SH-SY5Y (cell line): ENCODE measurements at regions not wholly inside any gene's neighbourhood (a gene's known extent, or its start where the extent isn't known, plus 50 kb on each side); places are given as distances from the start of the nearest gene placed in this dataset.

Source experiments
- GATA2 ChIP-seq: IDR thresholded peaks from 2 replicates; pipeline ENCODE4 v1.6.1; 2011; ENCODE audit warnings: mild to moderate bottlenecking, low read depth, low read length
- GATA3 ChIP-seq: IDR thresholded peaks from 2 replicates; pipeline ENCODE4 v1.6.1; 2011; ENCODE audit warnings: low read depth, mild to moderate bottlenecking, low read length, moderate library complexity

DNA sequence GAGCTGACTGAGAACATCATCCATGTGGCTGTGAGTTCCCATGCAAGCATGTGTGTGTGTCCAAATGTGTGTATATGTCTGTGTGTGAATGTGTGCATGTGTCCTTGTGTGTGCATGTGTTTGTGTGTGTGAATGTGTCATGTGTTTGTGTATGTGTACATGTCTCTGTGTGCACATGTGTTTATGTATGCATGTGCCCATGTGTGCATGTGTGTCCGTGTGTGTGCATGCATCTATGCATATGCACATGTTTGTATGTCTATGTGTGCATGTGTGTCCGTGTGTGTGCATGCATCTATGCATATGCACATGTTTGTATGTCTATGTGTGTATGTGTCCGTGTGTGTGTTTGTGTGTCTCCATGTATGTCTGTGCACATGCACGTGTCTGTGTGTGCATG, 99.7 kb downstream of the LBH start:
- TF ChIP-seq GATA2 (no peak), GATA3 (no peak)
